ENCODE measurements at regions not wholly inside any gene's neighbourhood (a gene's known extent, or its start where the extent isn't known, plus 50 kb on each side); places are given as distances from the start of the nearest gene placed in this dataset.
"Not testable (repeated sequence)": the region's sequence is repeated elsewhere in the genome, so short reads cannot be mapped to it uniquely, and the experiment has no call there.

DNA sequence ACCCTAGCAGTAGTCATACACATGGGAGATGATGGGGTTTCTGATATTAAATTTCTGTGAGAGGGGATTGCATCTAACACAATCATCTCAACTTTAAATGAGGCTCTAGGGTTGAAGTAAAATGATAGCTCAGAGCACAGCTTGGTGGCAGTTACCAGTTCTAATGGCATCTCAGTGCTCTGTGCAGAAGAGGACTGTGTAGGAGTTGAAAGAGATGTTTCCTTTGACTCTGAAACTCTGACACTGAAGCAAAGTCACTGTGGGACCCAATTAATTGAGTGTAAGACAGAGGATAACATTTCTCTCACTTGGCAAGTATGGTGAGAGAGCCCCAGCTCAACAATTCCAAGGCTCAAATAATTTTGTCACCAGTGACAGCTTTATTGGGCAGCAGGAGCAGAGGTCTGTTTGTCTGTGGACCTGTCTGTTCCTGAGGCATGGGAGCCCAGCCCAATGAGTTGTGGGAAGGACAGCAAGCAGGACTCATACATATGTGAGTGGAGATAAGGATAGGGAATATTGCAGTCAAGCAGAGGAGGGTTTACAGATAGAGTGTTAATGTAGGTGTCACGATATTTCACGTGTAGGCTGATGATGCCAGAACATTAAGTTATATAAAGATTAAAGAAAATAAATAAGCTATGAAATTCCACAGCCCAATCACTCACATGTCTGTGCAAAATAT is 76.7 kb upstream of the NAF1 start:
- H3K27ac ChIP-seq: no peak overlapping the region
- TF ChIP-seq, protein P1, sequence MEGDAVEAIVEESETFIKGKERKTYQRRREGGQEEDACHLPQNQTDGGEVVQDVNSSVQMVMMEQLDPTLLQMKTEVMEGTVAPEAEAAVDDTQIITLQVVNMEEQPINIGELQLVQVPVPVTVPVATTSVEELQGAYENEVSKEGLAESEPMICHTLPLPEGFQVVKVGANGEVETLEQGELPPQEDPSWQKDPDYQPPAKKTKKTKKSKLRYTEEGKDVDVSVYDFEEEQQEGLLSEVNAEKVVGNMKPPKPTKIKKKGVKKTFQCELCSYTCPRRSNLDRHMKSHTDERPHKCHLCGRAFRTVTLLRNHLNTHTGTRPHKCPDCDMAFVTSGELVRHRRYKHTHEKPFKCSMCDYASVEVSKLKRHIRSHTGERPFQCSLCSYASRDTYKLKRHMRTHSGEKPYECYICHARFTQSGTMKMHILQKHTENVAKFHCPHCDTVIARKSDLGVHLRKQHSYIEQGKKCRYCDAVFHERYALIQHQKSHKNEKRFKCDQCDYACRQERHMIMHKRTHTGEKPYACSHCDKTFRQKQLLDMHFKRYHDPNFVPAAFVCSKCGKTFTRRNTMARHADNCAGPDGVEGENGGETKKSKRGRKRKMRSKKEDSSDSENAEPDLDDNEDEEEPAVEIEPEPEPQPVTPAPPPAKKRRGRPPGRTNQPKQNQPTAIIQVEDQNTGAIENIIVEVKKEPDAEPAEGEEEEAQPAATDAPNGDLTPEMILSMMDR (IDR thresholded peaks at IDR 0.05): no peak
- H3K36me3 ChIP-seq: no peaks in the 10 kb centered on the region
- no peak for ATAC-seq
- no peak overlapping the region for H3K4me3 ChIP-seq
- no peaks in the 10 kb centered on the region for H3K9me3 ChIP-seq
- intact Hi-C loops (cut with DNase I): no loop called here
- DNase-seq: no peak
- no peaks in the 10 kb centered on the region for H3K4me1 ChIP-seq
- no peaks in the 10 kb centered on the region for H3K27me3 ChIP-seq (ENCODE audit: low read depth)

DNA sequence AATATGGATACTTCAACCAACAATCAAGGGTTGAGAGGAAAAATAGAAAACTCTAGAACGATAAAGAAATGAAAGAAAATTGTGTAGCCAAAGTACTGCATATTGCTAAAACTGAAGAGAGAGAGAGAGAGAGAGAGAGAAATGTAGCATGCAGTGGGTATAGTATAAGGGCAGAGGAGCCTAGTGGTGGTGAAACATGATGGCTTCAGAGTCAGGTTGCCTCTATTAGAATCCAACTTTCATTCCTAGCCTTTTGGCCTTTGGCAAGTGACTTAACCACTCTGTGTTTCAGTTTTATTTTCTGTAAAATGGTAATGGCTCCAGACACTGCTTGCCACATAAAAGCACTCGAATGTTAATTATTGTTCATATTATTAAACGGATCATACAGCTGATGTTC is 71.2 kb upstream of the NAF1 start:
- intact Hi-C loops (cut with DNase I): no loop called here
- H3K9me3 ChIP-seq: peaks cover 7% of the 10 kb centered on the region
- DNase-seq (no peak), ATAC-seq (no peak)
- no peaks in the 10 kb centered on the region for H3K27me3 ChIP-seq (ENCODE audit: low read depth)
- H3K36me3 ChIP-seq: no peaks in the 10 kb centered on the region
- TF ChIP-seq, protein P1 (IDR thresholded peaks at IDR 0.05): no peak
- no peak overlapping the region for H3K27ac ChIP-seq
- H3K4me1 ChIP-seq: no peaks in the 10 kb centered on the region
- H3K4me3 ChIP-seq: no peak overlapping the region

DNA sequence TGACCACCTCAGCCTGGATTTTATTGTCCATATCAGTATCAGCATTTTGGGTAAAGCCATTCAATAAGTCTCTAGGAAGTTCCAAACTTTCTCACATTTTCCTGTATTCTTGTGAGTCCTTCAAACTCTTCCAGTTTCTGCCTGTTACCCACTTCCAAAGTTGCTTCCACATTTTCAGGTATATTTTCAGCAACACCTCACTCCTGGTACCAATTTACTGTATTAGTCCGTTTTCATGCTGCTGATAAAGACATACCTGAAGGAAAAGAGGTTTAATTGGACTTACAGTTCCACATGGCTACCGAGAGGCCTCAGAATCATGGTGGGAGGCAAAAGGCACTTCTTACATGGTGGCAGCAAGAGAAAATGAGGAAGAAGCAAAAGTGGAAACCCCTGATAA is 69.7 kb upstream of the NAF1 start:
- intact Hi-C loops (cut with DNase I); H3K4me1 ChIP-seq; ATAC-seq; H3K27ac ChIP-seq; H3K4me3 ChIP-seq; H3K9me3 ChIP-seq; H3K27me3 ChIP-seq (ENCODE audit: low read depth); H3K36me3 ChIP-seq; DNase-seq: not testable (repeated sequence)

DNA sequence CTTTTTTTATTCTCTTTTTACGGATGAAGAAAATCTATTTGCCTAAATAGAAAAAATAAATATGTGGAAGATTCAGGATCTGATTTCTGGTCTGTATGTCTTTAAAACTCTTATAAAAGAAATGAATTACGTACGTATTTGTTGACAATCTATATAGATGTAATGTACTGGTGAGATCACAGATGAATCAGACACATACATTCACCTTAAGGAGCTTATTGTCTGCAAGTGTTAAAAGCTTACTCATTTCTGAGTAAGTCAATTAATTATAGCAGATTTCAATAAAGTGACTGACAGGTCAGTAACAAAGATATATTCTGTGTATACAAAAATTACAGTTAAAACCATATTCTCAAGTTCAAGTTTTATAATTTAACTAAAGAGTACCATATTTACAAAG is 66.6 kb upstream of the NAF1 start:
- DNase-seq: no peak
- Histone ChIP-seq H3K4me1 (no peaks in the 10 kb centered on the region), H3K4me3 (no peak overlapping the region), H3K27ac (no peak overlapping the region), H3K36me3 (no peaks in the 10 kb centered on the region), H3K9me3 (peaks cover 7% of the 10 kb centered on the region), H3K27me3 (ENCODE audit: low read depth) (no peaks in the 10 kb centered on the region)
- no peak for ATAC-seq
- TF ChIP-seq, protein P1 (IDR thresholded peaks at IDR 0.05): no peak
- intact Hi-C loops (cut with DNase I): no loop called here

DNA sequence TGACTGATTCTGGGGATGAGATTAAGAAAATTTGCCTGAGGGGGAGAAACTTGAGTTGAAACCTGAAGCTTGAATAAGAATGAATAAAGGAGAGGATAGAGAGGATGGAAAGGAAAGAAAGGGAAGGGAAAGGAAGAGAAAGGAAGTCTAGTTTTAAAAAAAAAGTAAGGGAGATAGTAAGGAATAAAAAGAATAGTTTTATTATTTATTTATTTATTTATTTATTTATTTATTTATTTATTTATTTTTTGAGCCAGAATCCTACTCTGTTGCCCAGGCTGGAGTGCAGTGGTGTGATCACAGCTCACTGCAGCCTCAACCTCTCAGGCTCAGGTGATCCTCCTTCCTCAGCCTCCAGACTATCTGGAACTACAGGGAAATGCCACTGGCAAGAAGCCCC is 62.0 kb upstream of the NAF1 start:
- Histone ChIP-seq H3K4me1 (no peaks in the 10 kb centered on the region), H3K9me3 (no peaks in the 10 kb centered on the region), H3K4me3 (no peak overlapping the region), H3K36me3 (no peaks in the 10 kb centered on the region), H3K27ac (no peak overlapping the region), H3K27me3 (ENCODE audit: low read depth) (no peaks in the 10 kb centered on the region)
- ATAC-seq (no peak), DNase-seq (no peak)
- intact Hi-C loops (cut with DNase I): no loop called here
- TF ChIP-seq, protein P1 (IDR thresholded peaks at IDR 0.05): no peak

DNA sequence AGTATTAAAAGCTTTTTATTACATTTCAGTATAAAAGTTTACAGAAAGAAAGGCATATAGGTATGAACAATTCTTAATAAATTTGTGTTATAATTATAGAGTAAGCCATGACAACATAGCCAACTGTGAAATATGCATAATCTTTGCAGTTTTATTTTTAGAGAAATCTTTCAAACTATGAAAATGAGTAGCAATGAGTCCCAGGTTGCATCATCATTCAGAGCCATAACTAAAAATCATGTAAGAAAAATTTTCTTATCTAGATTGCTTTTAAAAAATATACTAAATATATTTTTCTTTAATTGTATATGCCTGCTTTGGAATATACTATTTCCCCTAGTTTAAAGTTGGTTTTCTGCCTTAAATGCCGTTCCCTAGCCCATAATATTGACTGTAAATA is 54.8 kb upstream of the NAF1 start:
- Histone ChIP-seq H3K36me3 (no peaks in the 10 kb centered on the region), H3K4me1 (no peaks in the 10 kb centered on the region), H3K27ac (no peak overlapping the region), H3K9me3 (no peaks in the 10 kb centered on the region), H3K4me3 (no peak overlapping the region), H3K27me3 (ENCODE audit: low read depth) (no peaks in the 10 kb centered on the region)
- intact Hi-C loops (cut with DNase I): no loop called here
- TF ChIP-seq, protein P1 (IDR thresholded peaks at IDR 0.05): no peak
- ATAC-seq: no peak
- no peak for DNase-seq

Measured in lower lobe of right lung (tissue), 2 donors.